Activated gamma-delta T cell treated with Interleukin-2 at 50 U/mL for 16 hours (primary cell): ENCODE measurements at regions not wholly inside any gene's neighbourhood (a gene's known extent, or its start where the extent isn't known, plus 50 kb on each side); places are given as distances from the start of the nearest gene placed in this dataset.
"Not testable (repeated sequence)": the region's sequence is repeated elsewhere in the genome, so short reads cannot be mapped to it uniquely, and the experiment has no call there.

ENCODE experiments used
- DNase-seq: peaks from one replicate; pipeline ENCODE4 v3.0.0-alpha.2; 2020

- DNase-seq, result not testable (repeated sequence)
Observed at GRCh38 chr2:132220589-132220988, 58.8 kb upstream of the ANKRD30BL start.

- DNase-seq, result not testable (repeated sequence)
Observed at GRCh38 chr2:132221886-132222285, 60.1 kb upstream of the ANKRD30BL start.

- no peak for DNase-seq
Observed at GRCh38 chr2:132252191-132252893, 90.6 kb upstream of the ANKRD30BL start.

- DNase-seq, result no peak
Observed at GRCh38 chr2:132252894-132253264, 91.1 kb upstream of the ANKRD30BL start.

GRCh38 chr2:132253496-132254305 lies 91.9 kb upstream of the ANKRD30BL start:
- no peak for DNase-seq

- not testable (repeated sequence) for DNase-seq
Observed at GRCh38 chr2:132254306-132254919, 92.7 kb upstream of the ANKRD30BL start.

- no peak for DNase-seq
Observed at GRCh38 chr2:132255714-132256113, 94.0 kb upstream of the ANKRD30BL start.

- DNase-seq, result no peak
Observed at GRCh38 chr2:132256251-132256902, 94.6 kb upstream of the ANKRD30BL start.

GRCh38 chr2:132256903-132257300 lies 95.2 kb upstream of the ANKRD30BL start:
- not testable (repeated sequence) for DNase-seq

GRCh38 chr2:132257301-132258171 lies 95.8 kb upstream of the ANKRD30BL start:
- not testable (repeated sequence) for DNase-seq

- not testable (repeated sequence) for DNase-seq
Observed at GRCh38 chr2:132259276-132259675, 97.5 kb upstream of the ANKRD30BL start.

- not testable (repeated sequence) for DNase-seq
Observed at GRCh38 chr2:132265595-132265994, 103.8 kb upstream of the ANKRD30BL start.

- DNase-seq, result no peak
Observed at GRCh38 chr2:132267105-132267497, 105.3 kb upstream of the ANKRD30BL start.

GRCh38 chr2:132267498-132268283 lies 105.9 kb upstream of the ANKRD30BL start:
- not testable (repeated sequence) for DNase-seq

- peak; percentile 42 for DNase-seq
Observed at GRCh38 chr2:132268284-132268976, 106.7 kb upstream of the ANKRD30BL start.

GRCh38 chr2:132268977-132269523 lies 107.3 kb upstream of the ANKRD30BL start:
- DNase-seq, result no peak

GRCh38 chr2:132270255-132270654 lies 108.5 kb upstream of the ANKRD30BL start:
- no peak for DNase-seq

GRCh38 chr2:132270981-132271546 lies 109.3 kb upstream of the ANKRD30BL start:
- DNase-seq, result no peak

GRCh38 chr2:132271794-132272193 lies 110.0 kb upstream of the ANKRD30BL start:
- not testable (repeated sequence) for DNase-seq

- no peak for DNase-seq
Observed at GRCh38 chr2:132272713-132273112, 111.0 kb upstream of the ANKRD30BL start.
